Memory B cell (primary cell): ENCODE measurements at regions not wholly inside any gene's neighbourhood (a gene's known extent, or its start where the extent isn't known, plus 50 kb on each side); places are given as distances from the start of the nearest gene placed in this dataset.
"Not testable (repeated sequence)": the region's sequence is repeated elsewhere in the genome, so short reads cannot be mapped to it uniquely, and the experiment has no call there.

ENCODE experiments used
- ATAC-seq: fragments of 150-1000 bp; cut with Tn5 transposase; 2 replicates; pipeline ENCODE4 v1.10.0; 2021; ENCODE audit warnings: low read depth, mild to moderate bottlenecking, moderate library complexity
- DNase-seq, 2 donors: peaks; one replicate each; pipeline ENCODE4 v3.0.0; 2022; ENCODE audit warnings: low spot score in 2 of 2
- H3K27ac Mint-ChIP-seq: one replicate; pipeline ENCODE4 v1.8.0; 2022; ENCODE audit warnings: mild to moderate bottlenecking, moderate library complexity, mixed read lengths
- H3K27me3 Mint-ChIP-seq: one replicate; pipeline ENCODE4 v1.8.0; 2022; ENCODE audit warnings: mixed read lengths
- H3K36me3 Mint-ChIP-seq: one replicate; pipeline ENCODE4 v1.8.0; 2022; ENCODE audit warnings: mild to moderate bottlenecking, mixed read lengths
- H3K4me1 Mint-ChIP-seq: one replicate; pipeline ENCODE4 v1.8.0; 2022; ENCODE audit warnings: mixed read lengths
- H3K4me3 Mint-ChIP-seq: one replicate; pipeline ENCODE4 v1.8.0; 2022; ENCODE audit warnings: mild to moderate bottlenecking, moderate library complexity, mixed read lengths
- H3K9me3 Mint-ChIP-seq: one replicate; pipeline ENCODE4 v1.8.0; 2022; ENCODE audit warnings: mixed read lengths

DNA sequence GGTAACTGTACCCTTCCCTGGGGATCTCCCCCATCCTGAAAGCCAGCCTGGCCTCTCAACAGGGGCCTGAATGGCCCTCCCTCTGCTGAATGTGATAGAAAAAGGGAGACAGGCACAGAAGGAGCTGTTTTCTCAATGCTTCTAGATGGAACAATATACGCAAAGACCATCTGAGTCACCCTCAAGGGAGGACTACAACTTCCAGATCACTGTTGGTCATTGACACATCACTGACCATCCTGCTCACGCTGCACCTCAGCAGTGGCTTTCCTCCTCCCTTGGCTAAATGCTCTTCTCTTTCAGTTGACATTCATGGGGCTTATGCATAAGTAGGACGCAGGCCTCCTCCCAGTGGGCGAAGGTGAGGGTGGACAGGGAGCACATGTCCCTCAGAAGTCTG lies 112.2 kb upstream of the SHB start:
- Mint-ChIP-seq H3K36me3 (no peaks in the 10 kb centered on the region), H3K27ac (no peak overlapping the region), H3K27me3 (peaks cover 8% of the 10 kb centered on the region), H3K4me3 (no peak overlapping the region), H3K9me3 (peaks cover 2% of the 10 kb centered on the region), H3K4me1 (no peaks in the 10 kb centered on the region)
- no peak for ATAC-seq
- DNase-seq: no peak

DNA sequence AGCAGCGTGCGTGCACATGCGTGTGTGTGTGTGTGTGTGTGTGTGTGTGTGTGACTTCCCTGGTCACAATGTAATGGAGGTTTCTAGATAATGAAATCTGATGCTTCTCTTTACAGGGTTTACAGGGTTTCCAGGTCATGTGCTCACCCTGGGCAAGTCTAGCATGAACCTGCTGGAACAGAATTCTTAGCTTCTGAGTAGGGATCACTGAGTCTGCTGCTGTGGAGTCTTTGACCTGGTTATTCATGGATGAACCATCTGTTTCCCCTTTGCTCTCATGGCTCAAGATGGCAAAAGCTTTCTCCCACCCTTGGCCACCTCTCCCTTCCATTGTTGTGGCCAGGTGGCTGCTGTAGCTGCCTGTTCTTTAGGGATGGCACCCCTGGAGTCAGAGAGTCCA lies 111.6 kb upstream of the SHB start:
- DNase-seq (no peak), ATAC-seq (no peak)
- no peak overlapping the region for H3K4me3 Mint-ChIP-seq
- no peaks in the 10 kb centered on the region for H3K4me1 Mint-ChIP-seq
- H3K36me3 Mint-ChIP-seq: no peaks in the 10 kb centered on the region
- no peak overlapping the region for H3K27ac Mint-ChIP-seq
- H3K27me3 Mint-ChIP-seq: peaks cover 8% of the 10 kb centered on the region
- peaks cover 2% of the 10 kb centered on the region for H3K9me3 Mint-ChIP-seq

DNA sequence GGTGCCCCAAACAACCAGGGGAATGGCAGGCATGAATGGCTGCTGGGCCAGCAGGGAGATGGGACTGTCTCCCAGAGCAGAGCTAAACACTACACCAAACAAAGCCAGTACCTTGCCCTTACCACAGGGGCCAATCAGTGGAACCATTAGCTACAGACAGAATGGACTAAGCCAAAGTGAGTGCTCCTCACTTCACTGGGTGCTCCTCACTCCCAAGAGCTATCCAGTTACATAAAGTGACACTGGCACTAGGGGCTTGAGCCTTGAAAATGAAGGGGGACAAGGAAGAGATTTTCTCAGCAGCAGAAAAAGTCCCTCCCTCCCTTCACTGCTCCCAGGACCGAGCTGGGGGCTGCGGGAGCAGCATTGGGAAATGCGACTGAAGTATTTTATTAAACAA lies 110.9 kb upstream of the SHB start:
- no peak overlapping the region for H3K27ac Mint-ChIP-seq
- H3K36me3 Mint-ChIP-seq: no peaks in the 10 kb centered on the region
- H3K4me3 Mint-ChIP-seq: no peak overlapping the region
- no peaks in the 10 kb centered on the region for H3K4me1 Mint-ChIP-seq
- H3K9me3 Mint-ChIP-seq: peaks cover 2% of the 10 kb centered on the region
- DNase-seq (no peak), ATAC-seq (no peak)
- H3K27me3 Mint-ChIP-seq: peaks cover 10% of the 10 kb centered on the region

DNA sequence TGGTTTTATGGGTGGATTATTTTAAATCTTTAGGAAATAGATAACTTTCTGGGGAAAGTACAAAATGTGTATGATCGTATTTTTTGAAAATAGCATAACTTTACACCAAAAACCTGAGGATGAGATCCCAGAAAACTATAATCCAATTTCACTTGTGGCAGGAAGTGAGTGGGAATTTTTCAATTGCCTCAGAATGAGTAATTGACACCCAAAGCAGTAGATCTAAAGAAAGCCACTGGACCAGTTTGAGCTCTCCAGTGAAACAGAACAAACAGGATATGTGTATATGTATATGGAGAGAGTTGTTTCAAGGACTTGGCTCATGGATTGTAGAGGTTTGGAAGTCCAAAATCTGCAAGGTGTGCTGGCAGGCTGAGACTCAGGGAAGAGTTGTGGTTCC lies 109.2 kb upstream of the SHB start:
- H3K27me3 Mint-ChIP-seq: peaks cover 8% of the 10 kb centered on the region
- no peaks in the 10 kb centered on the region for H3K4me1 Mint-ChIP-seq
- H3K27ac Mint-ChIP-seq: no peak overlapping the region
- no peak overlapping the region for H3K4me3 Mint-ChIP-seq
- H3K9me3 Mint-ChIP-seq: peaks cover 2% of the 10 kb centered on the region
- ATAC-seq (no peak), DNase-seq (no peak)
- no peaks in the 10 kb centered on the region for H3K36me3 Mint-ChIP-seq

DNA sequence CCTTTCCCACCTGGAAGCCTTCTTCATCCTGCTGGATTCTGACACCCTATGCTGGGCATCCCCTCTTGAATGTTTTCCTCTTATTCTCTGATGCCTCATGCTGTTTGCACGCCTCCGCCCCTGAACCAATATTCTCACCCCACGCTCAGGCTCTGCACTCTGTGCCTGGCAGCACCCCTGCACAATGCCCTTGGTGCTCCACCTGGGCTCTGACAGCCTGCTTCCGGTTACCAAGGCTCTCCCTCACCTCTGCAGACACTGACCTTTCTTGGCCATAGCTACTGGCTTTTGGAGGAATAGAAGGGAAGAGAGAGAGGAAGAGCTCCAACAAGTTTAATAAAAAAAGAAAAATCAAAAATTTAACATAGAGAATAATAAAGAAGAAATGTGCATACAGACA lies 108.7 kb upstream of the SHB start:
- Mint-ChIP-seq H3K4me3 (no peak overlapping the region), H3K36me3 (no peaks in the 10 kb centered on the region), H3K4me1 (no peaks in the 10 kb centered on the region), H3K27ac (no peak overlapping the region), H3K9me3 (peaks cover 2% of the 10 kb centered on the region), H3K27me3 (peaks cover 8% of the 10 kb centered on the region)
- ATAC-seq (no peak), DNase-seq (no peak)

DNA sequence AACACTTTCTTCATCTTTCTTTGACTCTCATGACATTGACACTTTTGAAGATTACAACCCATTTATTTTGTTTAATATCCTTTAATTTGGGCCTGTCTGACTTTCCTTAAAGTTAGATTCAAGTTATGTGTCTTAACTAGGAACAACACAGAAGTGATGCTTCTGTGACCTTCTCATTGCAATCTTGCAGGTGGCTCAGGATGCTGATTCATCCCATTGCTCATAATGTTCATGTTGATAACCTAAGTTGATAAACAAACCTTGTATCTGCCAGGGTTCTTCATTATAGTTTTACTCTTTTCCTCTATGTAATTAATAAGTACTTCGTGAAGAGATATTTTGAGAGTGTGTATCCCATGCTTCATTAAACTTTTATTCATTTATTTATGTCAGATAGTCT lies 107.2 kb upstream of the SHB start:
- no peak overlapping the region for H3K27ac Mint-ChIP-seq
- H3K4me1 Mint-ChIP-seq: no peaks in the 10 kb centered on the region
- no peak overlapping the region for H3K4me3 Mint-ChIP-seq
- no peak for DNase-seq
- H3K36me3 Mint-ChIP-seq: no peaks in the 10 kb centered on the region
- ATAC-seq: no peak
- peaks cover 7% of the 10 kb centered on the region for H3K27me3 Mint-ChIP-seq
- peaks cover 8% of the 10 kb centered on the region for H3K9me3 Mint-ChIP-seq

DNA sequence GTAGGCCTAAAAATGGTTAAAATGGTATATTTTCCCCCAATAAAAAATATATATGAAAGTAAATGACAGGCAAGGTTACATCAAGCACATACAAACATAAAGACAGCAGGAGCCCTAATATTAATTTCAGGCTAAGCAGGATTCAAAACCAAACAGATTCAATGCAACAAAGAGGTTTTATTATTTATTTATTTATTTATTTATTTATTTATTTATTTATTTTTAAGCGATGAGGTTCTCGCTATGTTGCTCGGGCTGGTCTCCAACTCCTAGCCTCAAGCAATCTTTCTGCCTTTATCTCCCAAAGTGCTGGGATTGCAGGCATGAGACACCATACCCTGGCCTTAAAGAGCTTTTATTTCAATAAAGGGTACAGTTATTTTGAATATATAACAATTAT lies 106.4 kb upstream of the SHB start:
- H3K4me3 Mint-ChIP-seq: no peak overlapping the region
- peaks cover 7% of the 10 kb centered on the region for H3K27me3 Mint-ChIP-seq
- ATAC-seq: no peak
- peaks cover 12% of the 10 kb centered on the region for H3K9me3 Mint-ChIP-seq
- H3K4me1 Mint-ChIP-seq: no peaks in the 10 kb centered on the region
- no peak for DNase-seq
- H3K27ac Mint-ChIP-seq: no peak overlapping the region
- H3K36me3 Mint-ChIP-seq: no peaks in the 10 kb centered on the region

DNA sequence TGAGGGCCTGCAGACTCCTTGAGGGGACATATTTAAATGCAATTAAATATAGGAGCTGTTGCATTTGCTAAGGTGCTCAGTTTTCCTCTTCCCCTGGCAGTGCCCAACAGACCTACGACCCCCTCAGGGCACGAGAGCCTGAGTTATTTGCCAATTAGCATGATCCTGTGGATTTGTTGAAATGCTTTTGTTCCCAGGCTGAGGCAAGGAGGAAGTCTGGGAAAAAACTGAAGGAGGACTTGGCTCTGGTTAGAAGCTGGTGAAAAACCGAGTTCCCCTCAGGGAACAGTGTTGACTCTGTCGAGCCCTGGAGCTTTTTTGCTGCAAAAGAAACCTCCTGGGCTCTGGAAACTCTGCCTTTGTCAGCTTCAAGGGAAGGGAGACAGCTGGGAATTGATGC lies 103.6 kb upstream of the SHB start:
- Mint-ChIP-seq H3K4me1 (no peaks in the 10 kb centered on the region), H3K36me3 (no peaks in the 10 kb centered on the region), H3K27ac (no peak overlapping the region), H3K4me3 (no peak overlapping the region), H3K27me3 (peaks cover 4% of the 10 kb centered on the region), H3K9me3 (peaks cover 18% of the 10 kb centered on the region)
- ATAC-seq (no peak), DNase-seq (no peak)

DNA sequence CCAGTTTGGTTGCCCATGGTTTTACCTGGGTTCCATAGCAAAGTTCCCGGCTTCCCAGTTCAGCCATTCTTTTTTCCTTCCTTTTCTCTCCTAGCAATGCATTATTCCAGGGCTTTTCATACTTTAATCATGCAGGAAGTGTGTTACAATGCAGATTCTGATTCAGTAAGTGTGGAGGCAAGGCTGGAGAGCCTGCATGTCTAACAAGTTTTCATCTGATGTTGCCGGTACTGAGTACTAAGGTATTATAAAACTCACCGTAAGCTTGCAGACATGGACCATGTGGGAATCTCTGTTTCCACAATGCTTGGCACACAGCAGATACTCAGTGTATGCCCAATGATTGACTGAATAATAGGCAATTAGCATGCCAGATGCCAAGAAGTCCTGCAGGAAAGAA lies 102.9 kb upstream of the SHB start:
- no peak for DNase-seq
- H3K27ac Mint-ChIP-seq: no peak overlapping the region
- no peaks in the 10 kb centered on the region for H3K4me1 Mint-ChIP-seq
- H3K27me3 Mint-ChIP-seq: peaks cover 3% of the 10 kb centered on the region
- H3K4me3 Mint-ChIP-seq: no peak overlapping the region
- peaks cover 16% of the 10 kb centered on the region for H3K9me3 Mint-ChIP-seq
- no peak for ATAC-seq
- H3K36me3 Mint-ChIP-seq: no peaks in the 10 kb centered on the region

DNA sequence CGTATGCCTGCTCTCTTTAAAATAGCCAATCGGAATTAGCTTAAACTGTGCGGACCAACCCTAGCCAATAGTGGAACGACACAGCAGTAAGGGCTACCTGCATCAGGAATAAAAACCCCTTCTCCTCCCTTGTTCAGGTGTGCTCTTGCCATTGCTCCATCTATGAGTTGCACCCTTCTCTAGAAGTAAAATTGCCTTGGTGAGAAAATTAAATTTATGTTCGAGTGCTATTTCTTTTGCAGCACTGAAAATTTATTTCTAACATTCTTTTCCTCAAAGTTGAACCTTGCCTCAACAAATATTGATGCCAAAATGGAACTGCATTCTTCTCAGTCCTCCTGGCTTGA lies 102.5 kb upstream of the SHB start:
- Mint-ChIP-seq H3K27me3 (peaks cover 4% of the 10 kb centered on the region), H3K36me3 (no peaks in the 10 kb centered on the region), H3K4me1 (no peaks in the 10 kb centered on the region), H3K9me3 (peaks cover 16% of the 10 kb centered on the region), H3K4me3 (no peak overlapping the region), H3K27ac (no peak overlapping the region)
- DNase-seq (no peak), ATAC-seq (no peak)

DNA sequence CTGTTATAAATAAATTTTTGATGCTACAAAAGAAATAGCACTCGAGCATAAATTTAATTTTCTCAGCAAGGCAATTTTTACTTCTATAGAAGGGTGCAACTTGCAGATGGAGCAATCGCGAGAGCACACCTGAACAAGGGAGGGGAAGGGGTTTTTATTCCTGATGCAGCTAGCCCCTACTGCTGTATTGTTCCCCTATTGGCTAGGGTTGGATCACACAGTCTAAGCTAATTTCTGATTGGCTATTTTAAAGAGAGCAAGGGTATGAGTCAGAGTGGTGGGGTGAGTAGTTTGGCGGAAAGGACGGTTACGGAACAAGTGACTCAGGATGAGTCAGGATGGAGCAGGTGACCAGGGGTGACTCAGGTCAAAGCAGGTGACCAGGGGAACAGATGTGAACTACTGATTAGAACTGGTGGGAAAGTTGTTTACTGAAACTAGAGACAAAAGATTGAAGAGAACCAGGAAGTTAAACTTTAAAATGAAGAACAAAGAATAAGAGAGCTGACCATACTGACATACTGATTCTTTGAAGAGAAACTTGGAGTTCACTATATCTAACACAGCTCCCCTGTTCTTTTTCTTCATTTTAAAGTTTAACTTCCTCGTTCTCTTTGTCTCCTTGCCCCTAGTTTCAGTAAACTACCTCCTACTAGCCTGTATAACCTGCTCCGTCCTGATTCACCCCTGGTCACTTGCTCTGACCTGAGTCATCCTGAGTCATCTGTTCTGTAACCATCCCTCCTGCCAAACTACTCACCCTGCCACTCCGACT lies 101.9 kb upstream of the SHB start:
- not testable (repeated sequence) for H3K4me3 Mint-ChIP-seq, H3K27ac Mint-ChIP-seq, H3K36me3 Mint-ChIP-seq, H3K27me3 Mint-ChIP-seq, H3K4me1 Mint-ChIP-seq, ATAC-seq, DNase-seq
- peaks cover 16% of the 10 kb centered on the region for H3K9me3 Mint-ChIP-seq

DNA sequence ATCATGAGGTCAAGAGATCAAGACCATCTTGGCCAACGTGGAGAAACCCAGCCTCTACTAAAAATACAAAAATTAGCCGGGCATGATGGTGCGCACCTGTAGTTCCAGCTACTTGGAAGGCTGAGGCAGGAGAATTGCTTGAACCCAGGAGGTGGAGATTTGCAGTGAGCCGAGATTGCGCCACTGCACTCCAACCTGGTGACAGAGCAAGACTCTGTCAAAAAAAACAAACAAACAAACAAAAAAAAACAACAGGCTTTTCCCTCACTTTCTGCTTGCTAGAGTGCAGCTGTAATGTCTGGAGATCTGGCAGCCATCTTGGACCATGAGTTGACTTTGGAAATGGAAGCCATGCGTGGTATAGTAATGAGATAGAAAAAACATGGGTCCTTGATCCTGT lies 101.1 kb upstream of the SHB start:
- ATAC-seq, H3K36me3 Mint-ChIP-seq, DNase-seq, H3K4me3 Mint-ChIP-seq, H3K4me1 Mint-ChIP-seq, H3K27me3 Mint-ChIP-seq, H3K27ac Mint-ChIP-seq: not testable (repeated sequence)
- H3K9me3 Mint-ChIP-seq: peaks cover 16% of the 10 kb centered on the region

DNA sequence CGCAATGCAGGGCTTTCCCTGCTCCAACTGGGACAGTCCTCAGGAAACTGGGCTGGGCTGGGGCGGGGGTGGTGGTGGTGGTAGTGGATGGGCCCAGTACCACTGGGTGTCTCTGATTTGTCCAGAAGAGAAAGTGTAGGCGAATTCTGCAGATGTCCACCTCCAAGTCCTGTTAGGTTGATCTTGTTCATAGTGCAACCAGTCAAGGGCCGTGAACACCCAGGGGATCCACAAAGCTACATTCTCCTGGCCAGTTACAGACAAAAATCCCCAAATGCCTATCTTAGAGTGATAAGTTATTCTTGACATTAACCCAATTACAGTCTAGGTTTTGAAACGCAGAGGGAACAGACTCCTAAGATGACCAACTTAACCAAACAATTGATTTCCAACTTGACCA lies 97.5 kb upstream of the SHB start:
- H3K9me3 Mint-ChIP-seq: peaks cover 13% of the 10 kb centered on the region

DNA sequence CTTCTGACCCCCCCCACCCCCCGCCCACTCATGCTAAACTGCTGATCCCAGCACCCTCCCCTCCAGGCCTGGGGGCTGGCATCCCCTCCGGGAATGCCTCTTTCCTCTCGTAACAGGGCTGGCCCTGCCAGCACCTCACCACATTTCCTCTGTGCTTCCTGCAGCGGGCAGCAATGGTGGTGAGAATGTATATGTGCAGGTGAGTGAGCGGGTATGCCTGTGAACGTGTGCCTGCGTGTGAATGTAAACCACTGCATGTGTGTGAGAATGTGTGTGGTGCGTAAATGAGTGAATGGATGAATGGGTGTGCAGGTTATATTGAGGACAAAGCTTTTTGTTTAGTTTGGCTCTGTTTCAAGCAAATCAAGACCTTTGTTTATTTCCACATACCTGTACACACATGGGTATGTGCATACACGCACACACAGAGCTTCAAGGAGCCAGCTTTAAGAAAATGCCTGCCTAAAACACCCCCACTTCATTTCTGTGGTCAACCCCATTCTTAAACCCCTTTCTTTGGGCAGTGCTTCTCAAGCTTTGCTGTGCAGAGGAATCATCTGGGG lies 95.7 kb upstream of the SHB start:
- H3K27ac Mint-ChIP-seq: no peak overlapping the region
- ATAC-seq: no peak
- H3K9me3 Mint-ChIP-seq: peaks cover 5% of the 10 kb centered on the region
- no peaks in the 10 kb centered on the region for H3K36me3 Mint-ChIP-seq
- DNase-seq: no peak
- H3K27me3 Mint-ChIP-seq: peaks cover 13% of the 10 kb centered on the region
- H3K4me3 Mint-ChIP-seq: no peak overlapping the region
- no peaks in the 10 kb centered on the region for H3K4me1 Mint-ChIP-seq

More for the DNA sequence above, 97.5 kb upstream of the SHB start:
- DNase-seq: no peak
- ATAC-seq: no peak
- H3K27ac Mint-ChIP-seq: no peak overlapping the region
- no peak overlapping the region for H3K4me3 Mint-ChIP-seq
- no peaks in the 10 kb centered on the region for H3K4me1 Mint-ChIP-seq
- no peaks in the 10 kb centered on the region for H3K36me3 Mint-ChIP-seq
- H3K27me3 Mint-ChIP-seq: peaks cover 8% of the 10 kb centered on the region

DNA sequence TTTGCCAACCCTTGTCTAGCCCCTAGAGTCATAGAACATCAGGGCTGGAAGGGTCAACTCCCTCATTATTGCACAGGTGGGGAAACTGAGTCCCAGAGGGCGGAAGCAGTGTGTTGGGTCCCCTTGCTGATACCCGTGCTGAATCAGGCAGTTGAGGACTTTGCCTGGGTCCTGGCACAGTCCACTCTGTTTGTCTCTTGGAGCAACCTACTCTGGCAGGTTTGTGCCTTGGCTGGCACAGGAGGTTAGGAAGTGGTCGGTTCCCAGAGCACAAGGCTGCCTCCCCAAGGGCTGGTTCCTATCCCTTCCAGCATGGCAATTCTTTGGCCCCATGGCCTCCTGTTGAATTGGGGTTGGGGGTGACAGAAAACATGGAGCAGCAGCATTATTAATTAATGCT lies 94.5 kb upstream of the SHB start:
- Mint-ChIP-seq H3K36me3 (no peaks in the 10 kb centered on the region), H3K4me1 (no peaks in the 10 kb centered on the region), H3K27me3 (peaks cover 13% of the 10 kb centered on the region), H3K27ac (no peak overlapping the region), H3K9me3 (no peaks in the 10 kb centered on the region), H3K4me3 (no peak overlapping the region)
- no peak for ATAC-seq
- DNase-seq: no peak
